Right atrium auricular region (tissue), 2 donors: ENCODE measurements at regions not wholly inside any gene's neighbourhood (a gene's known extent, or its start where the extent isn't known, plus 50 kb on each side); places are given as distances from the start of the nearest gene placed in this dataset.

Experiments
- DNase-seq: peaks from one replicate; pipeline ENCODE4 v3.0.0-alpha.2; 2019; ENCODE audit warnings: low spot score
- H3K27ac ChIP-seq, 2 donors: fragments of 200-600 bp; sonication (generic); 1 replicate in 1 of 2; 2 replicates in 1 of 2; pipeline ENCODE4 v1.5.1; 2016 to 2019
- H3K27me3 ChIP-seq, 2 donors: fragments of 200-600 bp; sonication (generic); one replicate each; pipeline versions ENCODE4 v1.5.1 to v1.6.0; 2017 to 2019
- H3K36me3 ChIP-seq: fragments of 200-600 bp; sonication (generic); one replicate; pipeline ENCODE4 v1.5.1; 2016
- H3K4me1 ChIP-seq, 2 donors: fragments of 200-600 bp; sonication (generic); one replicate each; pipeline versions ENCODE4 v1.5.1 to v1.6.0; 2017 to 2019
- H3K4me3 ChIP-seq, 2 donors: fragments of 200-600 bp; sonication (generic); 1 replicate in 1 of 2; 2 replicates in 1 of 2; pipeline ENCODE4 v1.5.1; 2017 to 2019; ENCODE audit warnings: mild to moderate bottlenecking in 1 of 2, moderate library complexity in 1 of 2
- H3K9me3 ChIP-seq, 2 donors: fragments of 200-600 bp; sonication (generic); one replicate each; pipeline ENCODE4 v1.5.1; 2019
- CTCF ChIP-seq, 2 donors: fragments of 200-600 bp; sonication (generic); IDR thresholded peaks; one replicate each; pipeline ENCODE4 v1.5.1; 2019; ENCODE audit warnings: antibody characterized with exemption in 2 of 2

- Histone ChIP-seq H3K27me3 (no peaks in the 10 kb centered on the region), H3K9me3 (no peaks in the 10 kb centered on the region), H3K4me3 (no peak overlapping the region), H3K27ac (no peak overlapping the region), H3K36me3 (no peaks in the 10 kb centered on the region), H3K4me1 (no peaks in the 10 kb centered on the region)
- no peak for TF ChIP-seq CTCF (IDR thresholded peaks at IDR 0.05)
- DNase-seq, result no peak
Measured at GRCh38 chr9:23596913-23597634, 229.0 kb downstream of the ELAVL2 start.

GRCh38 chr9:23598994-23599393 is 227.0 kb downstream of the ELAVL2 start:
- TF ChIP-seq CTCF (IDR thresholded peaks at IDR 0.05), result no peak
- no peaks in the 10 kb centered on the region for H3K9me3 ChIP-seq
- H3K36me3 ChIP-seq, result no peaks in the 10 kb centered on the region
- H3K27ac ChIP-seq, result no peak overlapping the region
- H3K27me3 ChIP-seq, result no peaks in the 10 kb centered on the region
- no peaks in the 10 kb centered on the region for H3K4me1 ChIP-seq
- DNase-seq, result no peak
- no peak overlapping the region for H3K4me3 ChIP-seq

GRCh38 chr9:23603311-23603710 is 222.7 kb downstream of the ELAVL2 start:
- no peak for TF ChIP-seq CTCF (IDR thresholded peaks at IDR 0.05)
- no peak for DNase-seq
- no peaks in the 10 kb centered on the region for H3K4me1 ChIP-seq
- no peak overlapping the region for H3K27ac ChIP-seq
- H3K36me3 ChIP-seq, result no peaks in the 10 kb centered on the region
- H3K9me3 ChIP-seq, result no peaks in the 10 kb centered on the region
- H3K4me3 ChIP-seq, result no peak overlapping the region
- H3K27me3 ChIP-seq, result no peaks in the 10 kb centered on the region

GRCh38 chr9:23606107-23606506 is 219.9 kb downstream of the ELAVL2 start:
- no peak overlapping the region for H3K27ac ChIP-seq
- H3K9me3 ChIP-seq, result no peaks in the 10 kb centered on the region
- H3K4me3 ChIP-seq, result no peak overlapping the region
- H3K36me3 ChIP-seq, result no peaks in the 10 kb centered on the region
- H3K4me1 ChIP-seq, result no peaks in the 10 kb centered on the region
- no peak for DNase-seq
- no peaks in the 10 kb centered on the region for H3K27me3 ChIP-seq
- TF ChIP-seq CTCF (IDR thresholded peaks at IDR 0.05), result no peak

GRCh38 chr9:23608456-23608855 is 217.6 kb downstream of the ELAVL2 start:
- no peak for TF ChIP-seq CTCF (IDR thresholded peaks at IDR 0.05)
- Histone ChIP-seq H3K36me3 (no peaks in the 10 kb centered on the region), H3K9me3 (no peaks in the 10 kb centered on the region), H3K27me3 (no peaks in the 10 kb centered on the region), H3K4me3 (no peak overlapping the region), H3K4me1 (no peaks in the 10 kb centered on the region), H3K27ac (no peak overlapping the region)
- no peak for DNase-seq

- no peak for DNase-seq
- no peak for TF ChIP-seq CTCF (IDR thresholded peaks at IDR 0.05)
- H3K27ac ChIP-seq, result no peak overlapping the region
- no peaks in the 10 kb centered on the region for H3K9me3 ChIP-seq
- no peak overlapping the region for H3K4me3 ChIP-seq
- H3K27me3 ChIP-seq, result no peaks in the 10 kb centered on the region
- H3K4me1 ChIP-seq, result no peaks in the 10 kb centered on the region
- no peaks in the 10 kb centered on the region for H3K36me3 ChIP-seq
Measured at GRCh38 chr9:23611869-23612268, 214.2 kb downstream of the ELAVL2 start.
